GM21381 (cell line): ENCODE measurements at regions not wholly inside any gene's neighbourhood (a gene's known extent, or its start where the extent isn't known, plus 50 kb on each side); places are given as distances from the start of the nearest gene placed in this dataset.

Experiments used
- ATAC-seq: cut with Tn5 transposase; IDR thresholded peaks from one replicate; pipeline ENCODE4 v1.9.1; 2021; ENCODE audit warnings: mild to moderate bottlenecking, moderate library complexity; ENCODE audit not compliant: unreplicated experiment

- no peak for ATAC-seq
These were observed 354.1 kb downstream of the GRIA2 start for GRCh38 chr4:157574606-157575005.

GRCh38 chr4:157572951-157573350 lies 352.4 kb downstream of the GRIA2 start:
- no peak for ATAC-seq

GRCh38 chr4:157572284-157572683 lies 351.8 kb downstream of the GRIA2 start:
- ATAC-seq, result no peak

- ATAC-seq, result no peak
These were observed 344.2 kb downstream of the GRIA2 start for GRCh38 chr4:157564771-157565170.

GRCh38 chr4:157564218-157564617 lies 343.7 kb downstream of the GRIA2 start:
- no peak for ATAC-seq

GRCh38 chr4:157558016-157558415 lies 337.5 kb downstream of the GRIA2 start:
- ATAC-seq, result no peak

GRCh38 chr4:157550028-157550427 lies 329.5 kb downstream of the GRIA2 start:
- no peak for ATAC-seq

- no peak for ATAC-seq
These were observed 307.4 kb downstream of the GRIA2 start for GRCh38 chr4:157527954-157528353.

GRCh38 chr4:157521906-157522305 lies 301.4 kb downstream of the GRIA2 start:
- ATAC-seq, result no peak

- ATAC-seq, result no peak
These were observed 294.2 kb downstream of the GRIA2 start for GRCh38 chr4:157514711-157515110.

GRCh38 chr4:157509341-157509740 lies 288.8 kb downstream of the GRIA2 start:
- no peak for ATAC-seq

GRCh38 chr4:157502656-157503055 lies 282.1 kb downstream of the GRIA2 start:
- no peak for ATAC-seq

- ATAC-seq, result no peak
These were observed 239.3 kb downstream of the GRIA2 start for GRCh38 chr4:157459785-157460184.

- ATAC-seq, result no peak
These were observed 226.7 kb downstream of the GRIA2 start for GRCh38 chr4:157447195-157447594.

GRCh38 chr4:157444014-157444413 lies 223.5 kb downstream of the GRIA2 start:
- ATAC-seq, result no peak

- ATAC-seq, result no peak
These were observed 223.0 kb downstream of the GRIA2 start for GRCh38 chr4:157443537-157443936.

- no peak for ATAC-seq
These were observed 205.4 kb downstream of the GRIA2 start for GRCh38 chr4:157425897-157426296.

- no peak for ATAC-seq
These were observed 203.0 kb downstream of the GRIA2 start for GRCh38 chr4:157423526-157424020.

GRCh38 chr4:157421365-157421764 lies 200.8 kb downstream of the GRIA2 start:
- no peak for ATAC-seq
